Islet precursor cell (in vitro differentiated cells): ENCODE measurements at regions not wholly inside any gene's neighbourhood (a gene's known extent, or its start where the extent isn't known, plus 50 kb on each side); places are given as distances from the start of the nearest gene placed in this dataset.
"Not testable (repeated sequence)": the region's sequence is repeated elsewhere in the genome, so short reads cannot be mapped to it uniquely, and the experiment has no call there.

Experiments used
- DNase-seq: peaks from one replicate; pipeline ENCODE4 v3.0.0-alpha.2; 2018

- no peak for DNase-seq
These were observed 119.0 kb upstream of the EEF2KMT start for GRCh38 chr16:5216441-5217080.

- DNase-seq = no peak
These were observed 118.3 kb upstream of the EEF2KMT start for GRCh38 chr16:5215901-5216300.

DNA sequence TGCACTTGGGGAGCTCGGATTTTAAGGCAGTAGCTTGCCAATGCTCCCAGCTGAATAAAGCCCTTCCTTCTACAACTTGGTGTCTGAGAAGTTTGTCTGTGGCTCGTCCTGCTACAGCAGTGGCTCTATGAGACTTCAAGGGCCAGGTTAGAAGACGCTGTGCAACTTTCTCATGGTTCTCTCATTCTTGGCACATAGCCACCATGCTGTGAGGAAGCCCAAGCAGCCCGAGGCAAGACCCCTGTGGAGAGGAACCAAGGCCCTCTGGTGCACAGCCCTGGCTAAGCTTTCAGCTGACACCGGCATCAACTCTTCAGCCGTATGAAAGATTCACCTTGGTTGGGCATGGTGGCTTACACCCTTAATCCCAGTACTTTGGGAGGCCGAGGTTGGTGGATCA, 116.9 kb upstream of the EEF2KMT start:
- DNase-seq = no peak

- DNase-seq = not testable (repeated sequence)
These were observed 114.9 kb upstream of the EEF2KMT start for GRCh38 chr16:5212501-5212900.

- not testable (repeated sequence) for DNase-seq
These were observed 110.4 kb upstream of the EEF2KMT start for GRCh38 chr16:5207862-5208498.

- no peak for DNase-seq
These were observed 109.5 kb upstream of the EEF2KMT start for GRCh38 chr16:5207001-5207523.

GRCh38 chr16:5206331-5206990, 108.9 kb upstream of the EEF2KMT start:
- no peak for DNase-seq

DNA sequence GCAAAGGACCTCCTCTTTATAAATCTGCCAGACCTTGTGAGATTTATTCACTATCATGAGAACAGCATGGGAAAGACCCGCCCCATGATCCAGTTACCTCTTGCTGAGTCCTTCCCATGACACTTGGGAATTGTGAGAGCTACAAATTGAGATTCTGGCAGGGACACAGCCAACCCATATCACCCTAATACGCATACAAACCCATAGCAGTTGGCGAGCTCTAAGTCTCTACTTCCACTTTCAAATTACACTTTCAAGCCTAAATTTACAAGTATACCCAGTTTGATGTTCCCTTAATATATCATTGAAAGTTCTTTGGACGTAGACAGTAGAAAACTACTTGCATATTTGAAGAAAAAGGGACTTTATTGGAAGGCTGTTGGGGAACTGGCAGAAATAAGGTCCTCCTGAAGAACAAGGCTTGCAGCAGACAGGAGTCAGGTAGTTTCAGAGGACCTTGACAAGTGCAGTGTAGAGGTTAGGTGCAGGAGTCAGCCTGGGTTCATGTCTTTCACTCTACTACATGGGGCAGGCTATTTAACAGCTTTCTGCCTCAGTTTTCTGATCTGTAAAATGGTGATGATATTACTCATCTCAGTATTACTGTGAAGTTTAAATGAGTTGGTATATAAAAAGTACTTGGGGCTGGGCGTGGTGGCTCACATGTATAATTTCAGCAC, 107.9 kb upstream of the EEF2KMT start:
- no peak for DNase-seq

DNA sequence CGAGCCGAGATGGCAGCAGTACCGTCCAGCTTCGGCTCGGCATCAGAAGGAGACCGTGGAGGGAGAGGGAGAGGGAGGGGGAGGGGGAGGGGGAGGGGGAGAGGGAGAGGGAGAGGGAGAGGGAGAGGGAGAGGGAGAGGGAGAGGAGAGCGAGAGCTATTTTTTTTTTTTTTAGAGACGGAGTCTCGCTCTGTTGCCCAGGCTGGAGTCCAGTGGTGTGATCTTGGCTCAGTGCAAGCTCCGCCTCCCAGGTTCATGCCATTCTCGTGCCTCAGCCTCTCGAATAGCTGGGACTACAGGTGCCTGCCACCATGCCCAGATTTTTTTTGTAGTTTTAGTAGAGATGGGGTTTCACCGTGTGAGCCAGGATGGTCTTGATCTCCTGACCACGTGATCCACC, 106.1 kb upstream of the EEF2KMT start:
- not testable (repeated sequence) for DNase-seq

- no peak for DNase-seq
These were observed 102.5 kb upstream of the EEF2KMT start for GRCh38 chr16:5200123-5200522.

DNA sequence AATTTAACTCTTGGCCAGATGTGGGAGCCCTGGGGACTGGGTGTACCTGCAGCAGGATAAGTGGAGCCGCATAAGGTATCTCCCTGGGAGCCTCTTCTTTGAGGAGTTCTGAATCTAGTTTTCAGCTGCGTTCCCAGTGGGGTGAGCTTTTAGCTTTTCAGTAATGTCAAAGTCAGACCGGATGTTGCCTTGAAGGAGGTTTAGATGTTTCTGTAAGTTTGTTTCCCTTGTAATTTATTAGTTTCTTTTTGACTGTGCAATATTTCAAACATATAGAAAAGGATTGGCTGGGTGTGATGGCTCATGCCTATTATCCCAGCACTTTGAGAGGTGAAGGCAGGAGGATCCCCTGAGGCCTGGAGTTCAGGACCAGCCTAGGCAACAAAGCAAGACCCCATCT, 98.6 kb upstream of the EEF2KMT start:
- DNase-seq = no peak

GRCh38 chr16:5193861-5194260, 96.3 kb upstream of the EEF2KMT start:
- DNase-seq = no peak

DNA sequence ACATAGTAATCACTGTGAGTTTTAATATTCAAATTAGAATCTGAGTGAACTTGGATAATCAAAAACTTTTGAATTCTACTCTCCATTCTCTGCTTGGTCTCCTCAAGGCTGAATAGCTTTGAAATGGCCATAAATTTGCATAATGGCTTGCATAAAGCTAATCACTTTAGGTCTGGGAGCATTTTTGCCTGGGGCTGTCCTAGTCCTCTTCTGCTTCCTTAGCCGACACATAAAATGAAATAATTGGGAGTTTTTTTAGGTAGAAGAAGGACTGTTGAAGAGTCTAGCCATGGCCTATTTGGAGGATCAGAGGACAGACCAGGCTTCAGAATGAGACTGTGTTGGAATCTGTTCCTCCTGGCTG, 91.4 kb upstream of the EEF2KMT start:
- DNase-seq = no peak

GRCh38 chr16:5188318-5188988, 90.9 kb upstream of the EEF2KMT start:
- no peak for DNase-seq

GRCh38 chr16:5187402-5187952, 89.9 kb upstream of the EEF2KMT start:
- no peak for DNase-seq

DNA sequence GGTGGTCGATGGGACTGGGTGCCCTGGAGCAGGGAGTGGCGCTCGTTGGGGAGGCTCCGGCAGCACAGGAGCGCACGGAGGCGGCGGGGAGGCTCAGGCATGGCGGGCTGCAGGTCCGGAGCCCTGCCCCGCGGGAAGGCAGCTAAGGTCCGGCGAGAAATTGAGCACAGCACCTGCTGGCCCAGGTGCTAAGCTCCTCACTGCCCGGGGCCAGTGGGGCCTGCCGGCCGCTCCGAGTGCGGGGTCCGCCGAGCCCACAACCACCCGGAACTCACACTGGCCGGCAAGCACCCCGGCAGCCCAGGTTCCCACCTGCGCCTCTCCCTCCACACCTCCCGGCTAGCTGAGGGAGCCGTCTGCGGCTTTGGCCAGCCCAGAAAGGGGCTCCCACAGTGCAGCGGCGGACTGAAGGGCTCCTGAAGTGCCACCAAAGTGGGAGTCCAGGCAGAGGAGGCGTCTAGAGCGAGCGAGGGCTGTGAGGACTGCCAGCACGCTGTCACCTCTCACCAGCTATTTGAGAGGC, 88.8 kb upstream of the EEF2KMT start:
- DNase-seq = no peak

- DNase-seq = no peak
These were observed 78.9 kb upstream of the EEF2KMT start for GRCh38 chr16:5176505-5176904.

DNA sequence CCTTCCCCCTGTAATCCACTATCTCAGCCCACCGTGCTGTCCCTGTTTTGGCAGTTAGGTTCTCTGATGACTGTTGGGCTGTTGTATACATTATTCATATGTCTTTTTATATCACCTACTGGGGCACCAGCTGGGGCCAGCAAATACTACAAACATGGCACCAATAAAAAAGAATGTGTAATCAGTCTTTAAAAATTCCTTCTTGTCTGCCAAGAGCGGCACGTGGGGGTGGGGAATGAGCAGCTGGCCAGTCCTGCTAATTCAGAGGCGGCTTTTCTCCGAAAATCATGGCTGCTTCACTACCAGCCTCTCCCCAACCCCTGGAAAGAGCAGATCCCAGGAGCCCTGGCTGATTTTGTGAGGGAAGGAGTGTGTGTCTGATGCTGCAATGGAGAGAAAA, 77.7 kb upstream of the EEF2KMT start:
- DNase-seq = no peak

- no peak for DNase-seq
These were observed 68.9 kb upstream of the EEF2KMT start for GRCh38 chr16:5166486-5166885.

- DNase-seq = not testable (repeated sequence)
These were observed 67.8 kb upstream of the EEF2KMT start for GRCh38 chr16:5165429-5165828.

- DNase-seq = not testable (repeated sequence)
These were observed 65.2 kb upstream of the EEF2KMT start for GRCh38 chr16:5162801-5163200.

GRCh38 chr16:5161888-5162287, 64.3 kb upstream of the EEF2KMT start:
- DNase-seq = not testable (repeated sequence)
